ENCODE measurements at regions not wholly inside any gene's neighbourhood (a gene's known extent, or its start where the extent isn't known, plus 50 kb on each side); places are given as distances from the start of the nearest gene placed in this dataset.
"Not testable (repeated sequence)": the region's sequence is repeated elsewhere in the genome, so short reads cannot be mapped to it uniquely, and the experiment has no call there.

GRCh38 chr15:75121491-75121890 lies 80.2 kb upstream of the C15orf39 start:
- H3K4me1 ChIP-seq (ENCODE audit: insufficient read depth, insufficient read length), result no peaks in the 10 kb centered on the region
- TF ChIP-seq SUZ12 (IDR thresholded peaks at IDR 0.05; ENCODE audit: extremely low read depth, insufficient read depth, insufficient read length) (no peak), YY1 (IDR thresholded peaks at IDR 0.05; ENCODE audit: insufficient read depth, insufficient read length) (no peak), ZNF274 (IDR thresholded peaks at IDR 0.05; ENCODE audit: low read depth, low read length) (no peak)
- no peak overlapping the region for H3K9ac ChIP-seq (ENCODE audit: insufficient read length, low read depth)
- no peaks in the 10 kb centered on the region for H3K36me3 ChIP-seq (ENCODE audit: insufficient read depth, insufficient read length, low read length)
- no peak for DNase-seq (ENCODE audit: low read depth, low spot score)
- H3K27me3 ChIP-seq (ENCODE audit: insufficient read depth, insufficient read length), result no peaks in the 10 kb centered on the region
- H3K4me3 ChIP-seq (ENCODE audit: insufficient read length, low read depth), result no peak overlapping the region
- peaks cover 20% of the 10 kb centered on the region for H3K9me3 ChIP-seq (ENCODE audit: insufficient read depth, low read length)

GRCh38 chr15:75123395-75123794 lies 78.3 kb upstream of the C15orf39 start:
- H3K27me3 ChIP-seq (ENCODE audit: insufficient read depth, insufficient read length), result no peaks in the 10 kb centered on the region
- TF ChIP-seq ZNF274 (IDR thresholded peaks at IDR 0.05; ENCODE audit: low read depth, low read length), result no peak
- TF ChIP-seq SUZ12 (IDR thresholded peaks at IDR 0.05; ENCODE audit: extremely low read depth, insufficient read depth, insufficient read length), result no peak
- no peak for TF ChIP-seq YY1 (IDR thresholded peaks at IDR 0.05; ENCODE audit: insufficient read depth, insufficient read length)
- H3K4me3 ChIP-seq (ENCODE audit: insufficient read length, low read depth), result no peak overlapping the region
- H3K9ac ChIP-seq (ENCODE audit: insufficient read length, low read depth), result no peak overlapping the region
- H3K9me3 ChIP-seq (ENCODE audit: insufficient read depth, low read length), result peaks cover 8% of the 10 kb centered on the region
- no peak for DNase-seq (ENCODE audit: low read depth, low spot score)
- no peaks in the 10 kb centered on the region for H3K4me1 ChIP-seq (ENCODE audit: insufficient read depth, insufficient read length)
- H3K36me3 ChIP-seq (ENCODE audit: insufficient read depth, insufficient read length, low read length), result no peaks in the 10 kb centered on the region

- H3K27me3 ChIP-seq (ENCODE audit: insufficient read depth, insufficient read length); H3K9me3 ChIP-seq (ENCODE audit: insufficient read depth, low read length); H3K4me3 ChIP-seq (ENCODE audit: insufficient read length, low read depth); H3K9ac ChIP-seq (ENCODE audit: insufficient read length, low read depth); DNase-seq (ENCODE audit: low read depth, low spot score); H3K36me3 ChIP-seq (ENCODE audit: insufficient read depth, insufficient read length, low read length); H3K4me1 ChIP-seq (ENCODE audit: insufficient read depth, insufficient read length): not testable (repeated sequence)
These were observed 77.4 kb upstream of the C15orf39 start for GRCh38 chr15:75124278-75124677.

DNA sequence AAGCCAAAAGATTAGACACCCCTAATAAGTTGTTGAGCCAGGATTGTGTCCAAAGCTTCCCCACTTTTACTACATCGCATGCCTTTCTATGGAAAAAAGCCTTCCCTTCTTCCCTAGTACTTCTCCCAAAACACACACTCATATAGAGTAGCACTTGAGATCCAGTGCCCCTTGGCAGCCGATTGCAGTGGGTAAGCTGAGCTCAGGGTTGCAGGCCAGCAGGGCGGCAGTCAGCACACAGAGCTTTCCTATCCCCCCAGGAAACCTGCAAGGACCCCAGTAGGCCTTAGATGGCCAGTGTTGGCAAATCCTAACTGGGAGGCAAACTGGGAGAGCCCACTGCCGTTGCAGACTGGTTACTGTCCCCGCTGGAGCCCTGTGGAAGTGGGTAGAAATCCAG lies 75.7 kb upstream of the C15orf39 start:
- H3K4me1 ChIP-seq (ENCODE audit: insufficient read depth, insufficient read length), result no peaks in the 10 kb centered on the region
- H3K36me3 ChIP-seq (ENCODE audit: insufficient read depth, insufficient read length, low read length), result no peaks in the 10 kb centered on the region
- no peak for DNase-seq (ENCODE audit: low read depth, low spot score)
- no peak overlapping the region for H3K4me3 ChIP-seq (ENCODE audit: insufficient read length, low read depth)
- no peak for TF ChIP-seq SUZ12 (IDR thresholded peaks at IDR 0.05; ENCODE audit: extremely low read depth, insufficient read depth, insufficient read length)
- TF ChIP-seq YY1 (IDR thresholded peaks at IDR 0.05; ENCODE audit: insufficient read depth, insufficient read length), result no peak
- no peak for TF ChIP-seq ZNF274 (IDR thresholded peaks at IDR 0.05; ENCODE audit: low read depth, low read length)
- peaks cover 6% of the 10 kb centered on the region; the same call in 1 of the 2 replicates for H3K9me3 ChIP-seq (ENCODE audit: insufficient read depth, low read length)
- no peak overlapping the region for H3K9ac ChIP-seq (ENCODE audit: insufficient read length, low read depth)
- no peaks in the 10 kb centered on the region for H3K27me3 ChIP-seq (ENCODE audit: insufficient read depth, insufficient read length)

- Histone ChIP-seq H3K4me3 (ENCODE audit: insufficient read length, low read depth) (no peak overlapping the region), H3K9ac (ENCODE audit: insufficient read length, low read depth) (no peak overlapping the region), H3K4me1 (ENCODE audit: insufficient read depth, insufficient read length) (no peaks in the 10 kb centered on the region), H3K27me3 (ENCODE audit: insufficient read depth, insufficient read length) (no peaks in the 10 kb centered on the region), H3K9me3 (ENCODE audit: insufficient read depth, low read length) (peaks cover 6% of the 10 kb centered on the region; the same call in 1 of the 2 replicates), H3K36me3 (ENCODE audit: insufficient read depth, insufficient read length, low read length) (no peaks in the 10 kb centered on the region)
- DNase-seq (ENCODE audit: low read depth, low spot score), result no peak
- TF ChIP-seq SUZ12 (IDR thresholded peaks at IDR 0.05; ENCODE audit: extremely low read depth, insufficient read depth, insufficient read length), result no peak
- TF ChIP-seq ZNF274 (IDR thresholded peaks at IDR 0.05; ENCODE audit: low read depth, low read length), result no peak
- no peak for TF ChIP-seq YY1 (IDR thresholded peaks at IDR 0.05; ENCODE audit: insufficient read depth, insufficient read length)
These were observed 74.7 kb upstream of the C15orf39 start for GRCh38 chr15:75126864-75127580.

- no peaks in the 10 kb centered on the region for H3K4me1 ChIP-seq (ENCODE audit: insufficient read depth, insufficient read length)
- no peak for TF ChIP-seq ZNF274 (IDR thresholded peaks at IDR 0.05; ENCODE audit: low read depth, low read length)
- no peak for TF ChIP-seq YY1 (IDR thresholded peaks at IDR 0.05; ENCODE audit: insufficient read depth, insufficient read length)
- no peak for TF ChIP-seq SUZ12 (IDR thresholded peaks at IDR 0.05; ENCODE audit: extremely low read depth, insufficient read depth, insufficient read length)
These were observed 71.9 kb upstream of the C15orf39 start for GRCh38 chr15:75129788-75130187.

GRCh38 chr15:75131269-75131643 lies 70.4 kb upstream of the C15orf39 start:
- Histone ChIP-seq H3K4me1 (ENCODE audit: insufficient read depth, insufficient read length) (no peaks in the 10 kb centered on the region), H3K36me3 (ENCODE audit: insufficient read depth, insufficient read length, low read length) (no peaks in the 10 kb centered on the region), H3K4me3 (ENCODE audit: insufficient read length, low read depth) (no peak overlapping the region), H3K9ac (ENCODE audit: insufficient read length, low read depth) (no peak overlapping the region), H3K9me3 (ENCODE audit: insufficient read depth, low read length) (peaks cover 6% of the 10 kb centered on the region; the same call in 1 of the 2 replicates), H3K27me3 (ENCODE audit: insufficient read depth, insufficient read length) (no peaks in the 10 kb centered on the region)
- DNase-seq (ENCODE audit: low read depth, low spot score), result no peak
- no peak for TF ChIP-seq ZNF274 (IDR thresholded peaks at IDR 0.05; ENCODE audit: low read depth, low read length)
- no peak for TF ChIP-seq SUZ12 (IDR thresholded peaks at IDR 0.05; ENCODE audit: extremely low read depth, insufficient read depth, insufficient read length)
- no peak for TF ChIP-seq YY1 (IDR thresholded peaks at IDR 0.05; ENCODE audit: insufficient read depth, insufficient read length)

More at GRCh38 chr15:75129788-75130187, 71.9 kb upstream of the C15orf39 start:
- Histone ChIP-seq H3K4me3 (ENCODE audit: insufficient read length, low read depth) (no peak overlapping the region), H3K9ac (ENCODE audit: insufficient read length, low read depth) (no peak overlapping the region), H3K9me3 (ENCODE audit: insufficient read depth, low read length) (peaks cover 6% of the 10 kb centered on the region; the same call in 1 of the 2 replicates), H3K36me3 (ENCODE audit: insufficient read depth, insufficient read length, low read length) (no peaks in the 10 kb centered on the region), H3K27me3 (ENCODE audit: insufficient read depth, insufficient read length) (no peaks in the 10 kb centered on the region)
- no peak for DNase-seq (ENCODE audit: low read depth, low spot score)

All from NT2/D1 (cell line).